Limb (tissue), 2 donors: ENCODE measurements at regions not wholly inside any gene's neighbourhood (a gene's known extent, or its start where the extent isn't known, plus 50 kb on each side); places are given as distances from the start of the nearest gene placed in this dataset.

Source experiments
- DNase-seq, 2 donors: peaks; one replicate each; pipeline ENCODE4 v3.0.0-alpha.2; 2016; ENCODE audit errors: extremely low spot score in 2 of 2

DNA sequence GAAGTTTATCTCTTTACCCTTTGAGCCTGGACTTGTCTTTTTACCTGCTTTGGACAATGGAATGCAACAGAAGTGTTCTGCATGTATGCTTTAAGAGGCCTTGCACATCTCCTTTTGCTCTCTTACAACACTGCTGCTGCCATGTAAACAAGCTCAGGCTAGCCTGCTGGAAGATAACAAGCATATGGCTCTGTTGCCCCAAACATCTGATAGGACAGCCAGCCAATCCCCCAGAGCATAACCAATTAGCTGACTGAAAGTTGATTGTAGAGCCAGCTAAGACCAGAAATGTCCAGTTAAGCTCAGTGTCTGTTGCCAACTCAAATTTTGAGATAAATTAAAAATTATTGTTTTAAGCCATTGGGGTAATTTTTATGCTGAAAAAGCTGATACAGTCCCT, 510.6 kb upstream of the CNKSR2 start:
- no peak for DNase-seq

DNA sequence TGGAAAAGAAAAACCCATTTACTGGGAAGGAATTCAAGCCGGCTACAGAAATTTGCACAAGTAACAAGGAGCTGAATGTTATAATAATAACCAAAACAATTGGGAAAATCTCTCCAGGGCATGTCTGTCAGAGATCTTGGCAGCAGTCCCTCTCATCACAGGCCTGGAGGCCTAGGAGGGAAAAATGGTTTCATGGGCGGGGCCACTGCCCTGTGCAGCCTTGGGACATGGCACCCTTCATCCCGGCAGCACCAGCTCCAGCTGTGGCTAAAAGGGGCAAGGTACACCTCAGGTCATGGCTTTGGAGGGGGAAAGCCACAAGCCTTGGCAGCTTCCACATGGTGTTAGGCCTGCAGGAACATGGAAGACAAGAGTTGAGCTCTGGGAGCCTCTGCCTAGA, 513.1 kb upstream of the CNKSR2 start:
- DNase-seq = no peak

DNA sequence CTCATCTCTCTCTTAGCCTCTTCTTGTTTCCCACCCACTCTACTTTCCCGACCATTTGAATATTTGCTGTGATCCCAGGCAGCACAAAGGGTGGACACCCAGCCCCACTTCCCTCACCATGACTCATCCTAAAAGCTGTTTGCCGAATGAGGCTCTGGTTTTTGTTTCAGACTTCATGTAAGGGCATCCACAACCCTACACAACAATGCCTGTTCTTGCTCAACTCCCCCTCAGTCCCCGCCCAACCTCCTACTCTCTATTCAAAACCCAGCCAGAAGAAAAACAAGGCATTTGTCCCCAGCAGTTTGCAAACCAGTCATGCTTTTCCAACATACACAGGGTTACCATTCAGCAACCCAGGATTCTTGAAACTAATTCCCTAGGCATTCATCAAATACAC, 516.5 kb upstream of the CNKSR2 start:
- DNase-seq = no peak

DNA sequence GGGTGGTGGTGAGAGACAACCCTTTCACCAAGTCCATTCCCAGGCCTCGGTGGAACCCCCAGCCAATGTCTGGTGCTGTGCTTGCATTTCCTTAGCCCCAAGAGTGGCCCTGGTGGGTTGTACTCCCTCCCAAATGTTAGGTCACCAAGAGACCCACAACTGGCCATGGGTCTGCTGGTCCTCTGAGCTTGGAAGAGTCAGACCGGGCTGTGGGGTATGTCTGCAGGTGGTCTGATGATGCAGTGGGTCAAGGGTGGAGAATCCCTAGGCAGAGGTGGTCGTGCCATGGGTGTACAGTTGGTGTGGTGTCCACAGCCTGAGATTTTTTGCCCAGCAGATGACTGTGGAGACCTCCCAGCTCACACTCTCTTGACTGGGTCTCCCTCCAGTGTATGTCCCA, 535.7 kb upstream of the CNKSR2 start:
- no peak for DNase-seq

DNA sequence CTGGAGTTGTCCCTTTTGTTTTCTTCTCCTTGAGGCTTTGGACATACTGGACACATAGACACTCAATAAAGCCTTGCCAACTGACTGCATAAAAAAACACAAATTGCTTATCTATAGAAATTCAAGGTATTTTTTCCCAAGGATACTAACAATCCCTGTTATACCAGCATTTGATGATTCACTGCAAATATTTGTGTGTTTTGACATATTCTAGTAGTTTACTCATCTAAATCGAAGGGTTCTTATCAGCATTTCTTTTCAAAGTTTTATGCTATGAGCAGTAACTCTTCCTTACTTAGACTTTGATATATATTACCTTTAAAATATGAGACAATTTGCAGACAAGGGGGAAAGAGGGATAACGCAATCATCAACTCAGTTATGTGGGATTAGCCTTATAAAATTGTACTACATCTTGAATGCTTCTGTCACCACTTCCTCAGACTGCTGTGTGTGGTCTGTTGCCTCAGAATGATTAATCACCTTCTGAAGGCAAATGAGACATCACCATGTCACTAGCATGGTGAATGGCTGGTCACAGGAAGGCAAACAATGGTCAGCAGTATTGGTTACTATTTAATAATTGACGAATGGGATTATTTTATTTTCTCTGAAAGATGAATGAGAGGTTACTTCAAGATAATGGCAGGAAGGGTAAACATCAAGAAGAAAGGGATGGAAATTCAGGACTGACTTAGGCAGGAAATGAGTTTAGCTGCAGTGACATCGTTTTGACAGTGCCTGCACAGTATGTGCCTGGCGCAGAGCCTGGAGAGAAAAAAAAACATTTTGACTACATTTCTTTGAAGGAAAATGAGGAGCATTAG, 544.3 kb upstream of the CNKSR2 start:
- no peak for DNase-seq

DNA sequence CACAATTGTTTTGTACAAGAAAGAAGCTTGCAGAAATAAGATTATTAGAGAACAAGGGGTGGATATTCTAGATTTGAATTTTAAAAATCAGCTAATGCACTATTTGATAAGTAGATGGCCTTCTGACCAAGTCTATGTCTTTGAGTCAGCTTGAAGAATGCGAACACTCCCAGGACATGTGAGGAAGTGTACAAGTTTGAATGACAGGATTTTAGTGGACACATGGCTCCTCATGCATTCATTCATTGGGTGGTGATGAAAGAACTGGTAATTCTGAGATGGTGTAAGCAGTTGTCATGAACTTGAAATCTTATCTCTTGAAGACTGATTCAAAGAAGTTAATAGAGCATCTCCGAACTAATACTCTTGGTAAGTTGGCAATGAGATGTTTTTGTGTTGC, 548.2 kb upstream of the CNKSR2 start:
- no peak for DNase-seq

DNA sequence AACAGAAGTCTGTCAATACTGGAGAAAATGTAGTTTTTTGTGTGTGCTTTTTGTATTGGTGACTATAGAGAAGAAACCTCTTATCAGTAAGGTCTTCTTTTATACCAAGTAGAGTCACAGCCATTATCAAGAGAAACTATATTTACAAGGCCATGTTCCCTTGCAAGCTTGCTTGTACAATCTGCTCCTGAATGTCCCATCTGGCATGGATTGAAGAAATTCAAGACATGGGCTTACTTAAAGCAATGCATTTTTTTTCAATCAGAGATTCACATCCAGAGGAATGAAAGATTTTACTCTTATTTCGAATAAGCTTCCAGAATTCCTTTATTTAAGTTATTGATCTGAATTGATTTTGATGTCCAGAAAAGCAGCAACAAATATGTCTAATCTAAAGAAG, 537.3 kb upstream of the RPS6KA3 start:
- DNase-seq = no peak

DNA sequence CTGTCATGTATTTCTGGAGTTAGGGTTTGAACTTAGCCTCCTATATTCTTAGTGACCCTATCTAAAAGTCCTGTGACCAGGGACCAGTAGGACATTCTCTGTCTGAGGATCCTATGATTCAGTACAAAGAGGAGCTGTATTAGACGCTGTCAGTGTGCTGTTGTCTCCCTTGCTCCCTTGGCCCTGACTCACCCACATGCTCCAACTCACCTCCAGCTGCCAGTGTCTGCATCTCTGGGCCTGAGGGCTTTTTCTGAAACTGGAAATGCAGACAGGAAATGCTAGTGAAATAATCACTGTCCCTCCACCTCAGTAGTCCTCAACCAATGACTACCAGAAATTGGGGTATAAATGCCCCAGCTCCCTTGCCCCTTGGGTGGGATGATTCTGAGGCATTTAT, 535.3 kb upstream of the RPS6KA3 start:
- no peak for DNase-seq

DNA sequence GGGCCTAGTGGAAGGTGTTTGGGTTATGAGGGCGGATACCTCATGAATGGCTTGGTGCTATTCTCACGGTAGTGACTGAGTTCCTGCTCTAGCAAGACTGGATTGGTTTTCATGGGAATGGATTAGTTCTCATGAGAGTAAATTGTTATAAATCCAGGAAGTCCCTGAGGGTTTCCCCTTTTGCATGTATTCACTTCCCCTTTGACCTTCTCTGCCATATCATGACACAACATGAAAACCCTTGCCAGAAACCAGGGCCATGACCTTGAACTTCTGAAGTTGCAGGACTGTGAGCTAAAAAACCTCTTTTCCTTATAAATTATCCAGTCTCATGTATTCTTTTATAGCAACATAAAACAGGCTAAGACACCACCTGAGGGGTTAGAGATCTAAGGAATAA, 529.7 kb upstream of the RPS6KA3 start:
- DNase-seq = no peak

DNA sequence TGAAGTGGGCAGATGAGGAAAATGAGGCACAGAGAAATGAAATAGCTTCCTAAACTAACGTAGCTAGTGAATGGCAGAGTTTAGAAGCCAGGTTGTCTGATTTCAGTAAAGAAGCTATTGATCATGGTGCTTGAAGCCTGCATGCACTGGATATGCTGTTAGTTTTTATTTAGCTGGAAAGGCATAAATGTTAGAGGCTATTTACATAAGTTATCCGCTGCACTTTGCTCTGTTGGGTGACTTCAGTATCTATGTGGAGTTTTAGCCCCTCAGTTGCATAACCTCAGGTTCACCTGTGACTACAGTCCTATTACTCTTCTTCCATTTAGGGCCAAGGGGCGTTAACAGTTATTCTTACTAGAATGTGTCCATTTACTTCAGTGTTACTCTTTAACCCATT, 522.4 kb upstream of the RPS6KA3 start:
- DNase-seq = no peak

DNA sequence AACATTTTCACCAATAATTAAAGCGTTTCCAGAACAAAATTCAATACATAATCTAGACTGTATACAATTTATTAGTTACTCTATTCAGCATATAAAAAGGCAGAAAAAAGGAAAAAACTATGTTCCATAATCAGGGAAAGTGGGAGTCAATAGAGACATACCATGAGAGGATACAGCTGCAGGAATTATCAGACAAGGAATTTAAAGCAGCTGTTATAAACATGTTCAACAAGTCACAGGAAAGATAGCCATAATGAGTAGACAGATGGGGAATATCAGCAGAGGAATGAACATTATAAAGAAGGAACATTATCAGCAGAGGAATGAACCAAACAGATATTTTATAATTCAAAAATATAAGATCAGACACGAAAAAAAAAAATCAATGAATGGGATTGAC, 500.6 kb upstream of the RPS6KA3 start:
- DNase-seq = no peak

DNA sequence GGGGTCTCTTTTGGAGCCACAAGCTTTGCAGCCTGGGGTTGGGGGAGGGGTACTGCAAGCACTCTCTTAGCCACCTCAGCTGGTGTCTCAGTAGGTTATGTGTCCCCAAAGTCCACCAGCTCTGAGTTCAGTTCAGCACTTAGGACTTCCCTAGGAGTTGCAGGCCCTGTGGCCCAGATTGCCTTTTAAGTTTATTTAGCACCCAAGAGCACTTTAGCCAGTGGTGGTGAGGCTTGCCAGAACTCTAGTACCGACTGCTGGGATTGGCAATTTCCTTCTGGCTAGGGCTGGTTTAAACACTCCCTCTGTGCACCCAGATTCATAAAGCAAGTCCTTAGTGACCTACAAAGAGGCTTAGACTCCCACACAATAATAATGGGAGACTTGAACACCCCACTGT, 489.9 kb upstream of the RPS6KA3 start:
- no peak for DNase-seq

DNA sequence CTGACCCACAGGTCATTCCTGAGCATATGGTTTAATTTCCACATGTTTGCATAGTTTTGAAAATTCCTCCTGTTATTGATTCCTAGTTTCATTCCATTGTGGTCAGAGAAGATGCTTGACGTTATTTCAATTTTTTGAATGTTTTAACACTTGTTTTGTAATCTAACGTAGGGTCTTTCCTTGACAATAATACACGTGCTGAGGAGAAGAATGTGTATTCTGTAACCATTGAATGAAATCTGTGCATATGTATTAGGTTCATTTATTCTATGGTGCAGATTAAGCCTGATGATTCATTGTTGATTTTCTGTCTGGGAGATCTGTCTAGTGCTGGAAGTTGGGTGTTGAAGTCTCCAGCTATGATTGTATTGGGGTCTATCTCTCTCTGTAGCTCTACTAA, 486.4 kb upstream of the RPS6KA3 start:
- DNase-seq = no peak

DNA sequence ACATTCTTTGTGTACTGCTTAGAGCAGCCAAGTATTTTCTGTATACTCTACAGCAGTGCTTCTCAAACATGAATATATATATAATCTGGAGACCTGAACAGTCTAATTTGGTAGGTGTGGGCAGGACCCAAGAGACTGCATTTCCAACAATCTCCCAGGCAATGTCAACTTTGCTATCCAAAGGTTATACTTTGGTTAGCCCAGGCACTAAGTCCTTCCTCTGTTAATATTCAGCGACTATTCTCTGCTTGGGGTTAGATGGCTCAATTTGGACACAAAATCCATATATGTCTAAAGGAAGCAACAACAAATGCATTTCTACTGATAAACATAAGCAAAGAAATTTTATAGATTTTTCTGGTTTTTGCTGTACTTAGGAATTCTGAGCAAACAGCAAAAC, 480.0 kb upstream of the RPS6KA3 start:
- no peak for DNase-seq

DNA sequence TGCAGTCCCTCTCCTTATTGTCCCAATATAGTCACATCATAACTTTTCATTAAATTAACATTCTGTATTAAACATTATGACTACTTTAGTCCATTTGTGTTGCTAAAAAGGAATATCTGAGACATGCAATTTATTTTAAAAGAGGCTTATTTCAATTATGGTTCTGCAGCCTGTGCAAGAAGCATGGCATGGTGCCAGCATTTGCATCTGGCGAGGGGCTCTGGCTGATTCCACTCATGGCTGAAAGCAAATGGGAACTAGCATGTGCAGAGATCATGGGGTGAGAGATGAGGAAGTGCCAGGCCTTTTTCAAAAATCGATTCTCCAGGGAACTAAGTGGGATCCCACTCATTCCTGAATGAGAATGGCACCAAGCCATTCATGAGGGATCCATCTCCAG, 476.3 kb upstream of the RPS6KA3 start:
- peak in 1 of 2 donors; percentile 35 for DNase-seq

DNA sequence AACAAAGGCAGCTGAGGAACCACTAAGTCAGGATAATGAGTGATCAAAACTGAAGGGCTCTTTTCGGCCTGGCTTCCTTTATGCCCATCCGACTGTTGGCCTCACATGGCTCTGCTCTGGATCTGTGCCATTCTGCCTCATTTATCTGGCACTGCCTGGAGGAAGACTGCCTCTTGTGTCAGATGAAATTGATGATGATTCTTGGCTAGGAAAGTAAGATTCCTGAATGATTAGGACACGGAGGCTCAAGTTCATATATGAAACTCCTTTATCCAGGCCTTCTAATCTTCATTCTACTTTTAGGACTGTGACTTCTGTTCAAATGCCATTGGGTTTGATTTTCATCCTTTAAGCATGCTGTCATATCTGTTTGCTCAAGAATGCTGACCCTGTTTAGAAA, 475.4 kb upstream of the RPS6KA3 start:
- DNase-seq = peak in 1 of 2 donors; percentile 18

DNA sequence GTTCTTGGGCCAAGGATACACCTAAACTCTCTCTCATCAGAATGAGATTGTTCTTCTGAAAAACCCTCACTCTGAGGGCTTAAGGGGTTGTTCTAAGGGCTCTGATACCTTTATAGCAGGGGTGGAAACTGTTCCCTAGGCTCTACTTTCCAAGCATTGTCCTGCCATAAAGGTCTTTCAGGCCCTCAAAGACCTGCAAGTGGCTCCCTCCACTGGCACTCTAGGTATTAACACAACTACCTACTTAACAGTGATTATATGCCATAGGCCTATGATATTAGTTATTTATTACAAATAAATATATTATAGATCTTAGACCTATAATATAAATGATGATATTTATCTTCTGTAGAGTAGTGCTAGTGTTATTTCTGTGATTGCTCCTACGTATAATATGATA, 473.7 kb upstream of the RPS6KA3 start:
- no peak for DNase-seq

DNA sequence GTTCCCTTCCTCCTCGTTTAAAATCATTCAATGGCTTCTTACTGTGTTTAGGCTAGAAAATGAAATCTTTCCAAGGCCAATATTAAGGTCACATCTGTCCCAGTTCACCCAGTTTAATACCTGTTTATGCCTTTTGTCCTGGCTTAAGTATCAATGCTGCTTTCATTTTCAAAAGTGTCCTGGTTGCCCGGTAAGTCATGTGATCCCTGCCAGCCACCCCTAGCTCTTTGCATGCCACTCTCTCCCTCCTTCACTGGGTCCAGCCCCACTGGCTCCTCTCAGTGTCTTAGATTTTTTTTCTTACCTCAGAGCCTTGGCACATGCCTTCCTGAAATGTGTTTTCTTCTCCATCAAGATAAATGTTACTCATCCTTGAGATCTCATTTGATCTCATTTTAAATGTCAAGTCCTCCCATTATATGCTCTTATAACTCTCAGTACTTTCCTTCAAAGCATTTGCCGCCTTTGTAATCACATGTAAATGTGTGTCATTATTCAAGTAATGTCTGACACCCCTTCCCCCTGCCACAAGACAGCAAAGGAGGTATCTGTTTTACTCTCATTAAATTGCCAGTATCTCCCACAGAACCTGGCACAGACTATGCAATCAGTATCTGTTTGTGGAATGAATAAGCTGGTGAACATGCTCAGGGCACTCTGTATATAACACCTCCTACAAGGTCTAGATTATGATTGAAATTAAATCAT, 472.5 kb upstream of the RPS6KA3 start:
- no peak for DNase-seq

DNA sequence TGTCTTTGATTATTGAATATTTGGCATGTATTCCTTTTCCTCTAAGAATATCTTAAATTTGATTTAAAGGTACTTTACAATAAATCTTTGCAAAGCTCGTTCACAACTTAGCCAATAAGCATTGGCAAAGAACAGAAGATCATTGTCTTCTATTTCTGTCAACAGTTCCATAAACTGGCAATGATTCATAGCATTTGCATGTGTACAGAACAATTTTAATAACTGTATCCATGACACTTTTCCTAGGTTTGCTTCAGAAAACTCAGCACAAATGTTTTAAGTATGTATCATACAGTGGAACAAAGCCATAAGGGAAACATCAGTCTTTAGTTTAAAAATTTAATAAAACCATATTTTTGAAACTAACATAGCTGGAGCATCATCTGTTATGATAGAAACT, 462.7 kb upstream of the RPS6KA3 start:
- DNase-seq = no peak

DNA sequence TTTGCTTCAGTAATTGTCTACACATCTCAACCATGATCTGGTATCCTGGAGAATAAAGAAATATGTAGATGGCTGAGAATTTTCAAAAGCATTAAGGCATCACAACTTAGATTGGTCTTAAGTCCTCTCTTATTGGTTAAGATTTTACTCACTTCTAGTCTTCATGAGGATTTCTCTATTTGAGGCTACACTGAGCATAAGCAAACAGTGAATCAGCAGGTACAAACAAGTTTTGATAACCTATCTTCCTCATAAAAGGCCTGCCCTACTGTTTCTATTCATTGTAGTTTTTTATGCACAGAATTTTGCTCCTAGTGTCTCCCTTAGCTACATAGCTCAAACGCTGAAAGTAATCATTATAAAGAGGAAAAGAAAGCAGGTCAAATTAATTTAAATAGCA, 460.7 kb upstream of the RPS6KA3 start:
- no peak for DNase-seq

DNA sequence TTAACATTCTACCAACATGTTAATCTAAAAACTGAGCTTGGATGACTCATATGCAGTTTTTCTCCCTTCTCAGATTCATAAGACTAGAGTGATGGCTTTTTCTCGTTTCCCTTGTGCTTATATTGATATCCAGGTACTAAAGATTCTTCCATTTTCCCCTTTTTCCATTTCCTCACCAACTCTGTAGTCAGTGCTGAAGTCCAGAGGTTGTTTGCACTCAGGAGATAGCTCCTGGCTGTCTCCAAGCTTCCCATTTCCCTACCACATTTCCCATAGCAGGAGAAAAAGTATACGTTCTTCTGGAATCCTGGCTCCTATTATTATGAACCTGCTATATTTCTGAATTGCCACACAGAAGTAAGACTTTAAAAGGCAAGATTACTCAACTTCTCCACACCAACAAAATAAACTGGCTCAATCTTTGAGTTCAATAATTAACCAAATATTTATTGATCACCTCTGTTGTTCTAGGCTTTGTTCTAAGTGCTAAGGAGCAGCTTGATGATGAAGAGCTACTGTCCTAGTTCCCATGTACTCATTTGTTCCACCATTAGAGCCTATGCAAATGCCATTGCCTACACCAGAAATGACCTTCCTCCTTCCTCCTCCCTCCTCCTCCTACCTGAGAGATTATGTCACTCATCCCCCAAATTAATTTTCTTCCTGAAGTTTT, 454.4 kb upstream of the RPS6KA3 start:
- no peak for DNase-seq

DNA sequence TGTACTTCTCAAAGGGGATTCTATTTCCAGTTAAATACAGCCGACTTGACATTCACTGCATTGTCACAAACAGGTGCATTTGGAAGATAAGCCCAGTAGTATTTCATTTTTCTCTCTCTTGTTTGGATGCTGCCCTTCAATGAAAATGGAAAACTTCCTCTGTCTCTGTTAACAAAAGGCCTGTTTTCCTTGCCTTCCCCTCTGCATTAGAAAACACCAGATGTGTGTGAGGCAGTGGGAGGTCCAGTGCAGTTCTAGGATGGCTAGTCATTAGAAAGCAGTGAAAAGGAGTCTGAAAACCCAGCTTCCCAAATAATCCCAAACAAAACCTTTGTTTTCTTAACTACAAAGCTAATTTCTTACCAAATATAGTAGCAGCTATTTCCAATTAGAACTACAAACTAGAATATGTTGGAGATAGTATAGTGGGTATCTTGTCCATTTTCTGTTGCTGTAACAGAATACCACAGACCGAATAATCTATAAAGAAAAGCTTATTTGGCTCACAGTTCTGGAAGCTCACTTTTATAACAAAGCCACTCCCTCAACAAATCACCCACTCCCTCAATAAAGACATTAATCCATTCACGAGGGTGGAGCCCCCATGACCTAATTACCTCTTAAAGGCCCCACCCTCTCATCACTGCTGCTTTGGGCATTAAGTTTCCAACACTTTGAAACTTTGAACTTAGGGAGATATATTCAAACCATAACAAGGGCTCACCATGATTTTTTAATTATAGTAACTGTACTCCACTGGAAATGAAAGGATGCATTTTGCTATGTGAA, 452.1 kb upstream of the RPS6KA3 start:
- DNase-seq = no peak
